ENCODE measurements at regions not wholly inside any gene's neighbourhood (a gene's known extent, or its start where the extent isn't known, plus 50 kb on each side); places are given as distances from the start of the nearest gene placed in this dataset.

GRCh38 chr4:22336822-22337221 lies 179.0 kb downstream of the ADGRA3 start:
- Histone ChIP-seq H3K27me3 (no peaks in the 10 kb centered on the region), H3K36me3 (no peaks in the 10 kb centered on the region), H3K4me3 (no peak overlapping the region), H3K4me1 (no peaks in the 10 kb centered on the region), H3K9me3 (no peaks in the 10 kb centered on the region), H3K27ac (no peak overlapping the region)
- intact Hi-C loops (cut with DNase I), result no loop called here
- ATAC-seq (no peak), DNase-seq (no peak)
- TF ChIP-seq, protein P1, sequence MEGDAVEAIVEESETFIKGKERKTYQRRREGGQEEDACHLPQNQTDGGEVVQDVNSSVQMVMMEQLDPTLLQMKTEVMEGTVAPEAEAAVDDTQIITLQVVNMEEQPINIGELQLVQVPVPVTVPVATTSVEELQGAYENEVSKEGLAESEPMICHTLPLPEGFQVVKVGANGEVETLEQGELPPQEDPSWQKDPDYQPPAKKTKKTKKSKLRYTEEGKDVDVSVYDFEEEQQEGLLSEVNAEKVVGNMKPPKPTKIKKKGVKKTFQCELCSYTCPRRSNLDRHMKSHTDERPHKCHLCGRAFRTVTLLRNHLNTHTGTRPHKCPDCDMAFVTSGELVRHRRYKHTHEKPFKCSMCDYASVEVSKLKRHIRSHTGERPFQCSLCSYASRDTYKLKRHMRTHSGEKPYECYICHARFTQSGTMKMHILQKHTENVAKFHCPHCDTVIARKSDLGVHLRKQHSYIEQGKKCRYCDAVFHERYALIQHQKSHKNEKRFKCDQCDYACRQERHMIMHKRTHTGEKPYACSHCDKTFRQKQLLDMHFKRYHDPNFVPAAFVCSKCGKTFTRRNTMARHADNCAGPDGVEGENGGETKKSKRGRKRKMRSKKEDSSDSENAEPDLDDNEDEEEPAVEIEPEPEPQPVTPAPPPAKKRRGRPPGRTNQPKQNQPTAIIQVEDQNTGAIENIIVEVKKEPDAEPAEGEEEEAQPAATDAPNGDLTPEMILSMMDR (IDR thresholded peaks at IDR 0.05), result no peak

- TF ChIP-seq, protein P1 (IDR thresholded peaks at IDR 0.05), result no peak
Measured at GRCh38 chr4:22334155-22334554, 181.7 kb downstream of the ADGRA3 start.

GRCh38 chr4:22324422-22324821 lies 191.4 kb downstream of the ADGRA3 start:
- Histone ChIP-seq H3K27me3 (no peaks in the 10 kb centered on the region), H3K36me3 (no peaks in the 10 kb centered on the region), H3K4me3 (no peak overlapping the region), H3K9me3 (no peaks in the 10 kb centered on the region), H3K27ac (no peak overlapping the region), H3K4me1 (no peaks in the 10 kb centered on the region)
- ATAC-seq (no peak), DNase-seq (no peak)
- intact Hi-C loops (cut with DNase I), result no loop called here
- TF ChIP-seq, protein P1 (IDR thresholded peaks at IDR 0.05), result no peak

More at GRCh38 chr4:22334155-22334554, 181.7 kb downstream of the ADGRA3 start:
- H3K4me1 ChIP-seq, result no peaks in the 10 kb centered on the region
- peaks cover 0 to 1% of the 10 kb centered on the region in 2 donors for H3K9me3 ChIP-seq
- no peaks in the 10 kb centered on the region for H3K27me3 ChIP-seq
- ATAC-seq (no peak), DNase-seq (no peak)
- no peak overlapping the region for H3K4me3 ChIP-seq
- H3K36me3 ChIP-seq, result no peaks in the 10 kb centered on the region
- no peak overlapping the region for H3K27ac ChIP-seq
- intact Hi-C loops (cut with DNase I), result no loop called here

DNA sequence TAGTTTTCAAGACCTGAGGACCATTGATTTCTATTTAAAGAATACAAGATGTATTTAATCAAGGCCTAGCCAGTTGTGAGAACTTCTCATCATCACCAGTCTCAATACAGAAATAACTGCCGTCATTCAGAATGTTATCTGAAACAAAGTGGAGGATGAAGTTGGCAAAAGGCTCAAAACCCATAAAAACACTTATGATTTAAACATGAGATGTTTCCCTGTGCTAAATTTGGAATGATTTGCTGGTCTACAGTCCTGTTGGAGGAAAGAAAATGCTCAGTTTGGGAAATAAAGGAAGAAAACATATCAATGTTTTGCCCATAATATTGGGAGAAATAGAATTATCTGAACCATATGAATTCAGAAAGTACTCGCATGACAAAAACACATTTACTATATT lies 192.2 kb downstream of the ADGRA3 start:
- Histone ChIP-seq H3K27me3 (no peaks in the 10 kb centered on the region), H3K9me3 (no peaks in the 10 kb centered on the region), H3K4me3 (no peak overlapping the region), H3K4me1 (no peaks in the 10 kb centered on the region), H3K27ac (no peak overlapping the region), H3K36me3 (no peaks in the 10 kb centered on the region)
- no peak for ATAC-seq
- intact Hi-C loops (cut with DNase I), result no loop called here
- TF ChIP-seq, protein P1 (IDR thresholded peaks at IDR 0.05), result no peak
- DNase-seq, result no peak

DNA sequence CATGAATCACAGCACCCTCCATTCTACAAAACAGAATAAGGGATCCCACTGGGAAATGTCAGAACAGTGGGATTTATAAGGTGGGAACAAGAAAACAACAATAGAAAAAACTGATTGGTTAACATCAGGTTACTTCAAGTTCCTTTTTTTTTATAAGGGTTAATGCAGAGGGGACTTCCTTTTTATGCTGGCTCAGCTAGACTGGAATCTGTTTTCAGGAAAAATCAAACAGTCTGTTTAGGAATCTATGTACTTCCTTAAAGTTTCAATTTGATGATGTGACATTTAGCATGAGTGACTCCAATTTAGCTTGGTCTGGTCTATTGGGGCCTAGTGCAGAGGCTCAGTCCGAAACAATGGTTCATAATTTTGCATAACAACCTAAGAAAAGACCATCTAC lies 192.9 kb downstream of the ADGRA3 start:
- no peaks in the 10 kb centered on the region for H3K27me3 ChIP-seq
- H3K36me3 ChIP-seq, result no peaks in the 10 kb centered on the region
- no peaks in the 10 kb centered on the region for H3K4me1 ChIP-seq
- TF ChIP-seq, protein P1 (IDR thresholded peaks at IDR 0.05), result no peak
- no peak for ATAC-seq
- no peak for DNase-seq
- H3K27ac ChIP-seq, result no peak overlapping the region
- no peaks in the 10 kb centered on the region for H3K9me3 ChIP-seq
- H3K4me3 ChIP-seq, result no peak overlapping the region
- intact Hi-C loops (cut with DNase I), result no loop called here
